OCI-M2 (cell line): ENCODE measurements at regions not wholly inside any gene's neighbourhood (a gene's known extent, or its start where the extent isn't known, plus 50 kb on each side); places are given as distances from the start of the nearest gene placed in this dataset.

Source experiments
- DNase-seq: peaks from one replicate; lab custom pipeline; 2025; ENCODE audit not compliant: unreplicated experiment; lab: John Stamatoyannopoulos, UW

DNA sequence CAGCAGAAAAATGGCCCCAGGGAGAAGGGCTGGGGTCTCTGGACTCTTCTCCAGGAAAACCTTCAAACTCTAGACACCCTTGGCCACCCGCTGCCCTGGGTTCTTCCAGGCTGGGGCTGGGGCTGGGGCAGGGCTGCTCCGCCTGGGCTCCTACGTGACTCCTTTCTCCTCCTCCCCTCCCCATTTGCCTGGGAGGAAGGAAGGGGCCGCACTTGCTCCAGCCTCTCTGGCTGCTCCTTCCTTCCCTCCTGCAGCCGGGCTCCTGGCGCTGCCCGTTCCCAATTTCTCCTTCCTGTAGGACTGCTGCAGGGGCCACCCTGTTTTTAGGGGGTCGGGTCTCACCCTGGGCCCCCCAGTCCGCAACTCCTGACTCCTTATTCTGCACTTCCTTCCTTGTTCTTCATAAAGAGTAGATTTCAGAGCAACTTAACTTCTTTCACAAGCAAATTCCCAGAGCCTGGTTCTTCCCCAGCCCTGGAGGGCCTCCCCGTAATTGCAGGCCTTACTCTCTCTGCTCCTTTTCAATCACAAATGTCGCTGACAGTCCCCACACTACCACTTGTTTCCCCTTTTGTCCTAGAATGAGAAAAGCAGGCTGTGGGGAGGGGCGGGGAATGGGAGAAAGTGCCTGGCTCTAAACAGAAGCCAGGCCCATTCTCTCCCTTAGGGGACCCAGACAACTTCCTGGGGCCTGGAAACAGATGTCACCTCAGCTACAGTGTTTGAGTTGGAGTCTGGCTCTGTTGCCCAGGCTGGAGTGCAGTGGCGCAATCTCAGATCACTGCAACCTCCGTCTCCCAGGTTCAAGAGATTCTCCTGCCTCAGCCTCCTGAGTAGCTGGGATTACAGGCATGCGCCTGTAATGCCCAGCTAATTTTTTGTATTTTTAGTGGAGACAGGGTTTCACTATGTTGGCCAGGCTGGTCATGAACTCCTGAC, 137.8 kb downstream of the ENGASE start:
- no peak for DNase-seq

DNA sequence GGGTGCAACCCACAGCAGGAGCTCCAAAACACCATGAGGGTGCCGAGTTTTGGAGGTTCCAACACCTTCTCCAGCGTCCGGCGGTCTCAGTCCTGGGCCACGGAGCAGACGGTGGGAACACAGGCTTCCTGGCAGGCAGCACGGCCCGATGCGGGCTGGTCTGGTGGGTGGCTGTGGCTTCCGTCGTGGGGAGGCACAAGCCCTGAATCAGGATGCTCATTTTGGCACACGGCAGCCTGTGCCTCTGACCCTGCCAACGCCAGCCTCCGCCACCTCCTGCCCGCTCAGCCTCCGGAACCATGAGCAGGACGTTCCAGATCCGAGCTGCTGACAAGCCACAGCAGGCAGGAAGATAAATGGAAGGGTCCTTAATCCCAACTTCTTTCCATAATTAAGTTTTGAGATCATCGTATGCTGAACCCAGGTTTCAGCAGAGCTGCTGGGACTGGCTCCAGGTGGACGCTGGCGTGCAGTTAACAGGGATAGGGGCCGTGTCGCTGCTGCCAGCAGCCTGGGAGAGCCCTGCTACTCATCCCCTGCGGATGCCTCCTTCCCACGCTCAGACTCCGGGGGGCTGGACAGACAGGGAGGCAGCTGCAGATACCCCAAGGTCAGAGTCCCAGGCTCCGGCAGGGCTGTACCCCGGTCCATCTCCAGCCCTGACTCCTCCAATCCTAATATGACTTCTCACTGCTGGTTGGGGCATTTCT, 136.6 kb downstream of the ENGASE start:
- no peak for DNase-seq

DNA sequence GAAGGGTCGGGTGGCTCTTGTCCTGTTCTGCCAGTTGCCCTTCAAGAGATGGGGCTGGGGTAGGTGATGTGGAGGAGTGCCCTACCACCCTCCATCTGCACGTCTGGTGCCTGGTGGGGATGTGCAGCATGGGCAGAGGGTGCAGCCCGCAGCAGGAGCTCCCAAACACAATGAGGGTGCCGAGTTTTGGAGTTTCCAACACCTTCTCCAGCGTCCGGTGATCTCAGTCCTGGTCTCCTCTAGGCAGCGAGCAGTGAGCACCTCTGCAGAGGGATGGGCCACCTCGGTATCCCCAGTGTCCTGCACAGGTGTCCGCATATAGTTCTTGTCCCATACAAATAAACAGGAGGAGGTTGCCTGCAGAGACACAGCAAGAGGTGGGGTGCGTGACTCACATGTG, 136.0 kb downstream of the ENGASE start:
- DNase-seq: no peak

DNA sequence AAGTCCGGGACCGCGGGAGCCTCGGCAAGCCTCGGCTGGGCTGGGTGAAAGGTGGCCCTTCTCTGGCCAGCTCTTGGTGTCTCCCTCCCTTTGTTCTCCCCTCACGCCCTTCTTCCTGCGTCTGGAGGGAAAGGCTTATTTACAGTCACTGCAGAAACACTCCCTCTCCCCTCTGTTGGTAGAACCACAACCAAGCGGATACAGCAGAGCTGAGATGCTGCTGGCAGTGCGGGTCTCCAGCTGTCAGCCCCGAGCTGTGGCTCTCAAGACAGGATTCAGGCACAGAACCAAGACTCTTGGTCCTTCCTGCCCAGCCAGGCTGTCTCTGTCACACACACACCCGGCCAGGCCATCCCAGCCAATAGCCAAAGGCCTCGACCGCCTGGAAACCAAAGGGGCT, 133.3 kb downstream of the ENGASE start:
- no peak for DNase-seq

DNA sequence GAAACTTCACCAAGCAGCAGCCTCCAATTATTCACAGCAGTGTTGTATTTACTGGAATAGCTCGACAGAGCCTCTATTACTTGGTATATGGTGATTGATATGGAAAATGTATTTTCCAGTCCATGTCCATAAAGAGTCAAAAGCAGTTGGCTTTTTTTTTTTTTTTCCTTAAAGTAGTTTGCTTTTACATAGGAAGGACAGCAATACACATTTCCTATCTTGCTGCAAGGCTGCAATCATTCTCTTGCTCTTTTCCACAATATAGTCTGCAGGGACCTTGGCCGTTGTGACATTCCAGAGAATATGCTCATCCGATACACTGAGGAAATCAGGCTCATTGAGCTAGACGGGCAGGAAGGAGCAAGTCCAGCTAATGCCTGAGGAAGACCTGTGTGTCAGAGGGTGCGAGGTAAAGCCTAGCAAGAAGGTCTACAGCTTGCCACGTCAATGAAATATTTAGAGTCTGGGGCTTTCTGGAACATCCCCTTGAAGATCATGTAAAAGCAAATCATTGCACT, 131.1 kb downstream of the ENGASE start:
- no peak for DNase-seq

DNA sequence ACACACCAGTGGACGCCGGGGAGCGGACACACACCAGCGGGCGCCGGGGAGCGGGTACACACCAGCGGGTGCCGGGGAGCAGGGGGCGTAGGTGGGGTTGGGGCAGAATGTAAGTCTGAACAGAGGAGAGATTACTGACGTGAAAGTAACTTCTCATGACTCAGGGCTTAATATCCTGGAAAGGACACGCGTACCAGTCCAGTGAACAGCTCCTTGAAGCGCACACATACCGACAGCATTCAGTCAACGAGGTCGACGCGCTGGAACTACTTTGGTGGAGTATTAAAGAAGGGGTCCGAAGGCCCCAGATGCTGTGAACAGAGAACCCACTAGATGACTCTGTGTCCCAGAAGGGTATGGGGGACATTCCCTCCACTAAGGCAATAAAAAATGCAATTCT, 129.6 kb downstream of the ENGASE start:
- no peak for DNase-seq

DNA sequence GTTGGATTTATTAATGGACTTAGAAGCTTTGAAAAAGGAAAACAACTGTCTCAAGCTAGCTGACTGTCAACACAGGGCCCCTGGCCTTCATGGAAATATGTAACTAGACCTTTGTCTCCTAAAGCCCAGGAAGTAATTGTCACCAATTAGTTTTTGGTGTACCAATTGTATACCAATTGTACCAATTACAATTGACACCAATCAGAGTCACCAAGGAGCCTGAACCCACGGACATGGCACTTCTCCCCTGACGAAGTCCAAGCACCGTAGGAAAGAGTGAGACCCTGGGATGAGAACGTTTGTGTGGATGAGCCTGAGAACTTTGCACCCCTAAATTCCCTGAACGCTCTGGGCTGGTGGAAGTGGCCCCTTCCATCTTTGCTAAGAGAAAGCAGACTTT, 129.0 kb downstream of the ENGASE start:
- DNase-seq: no peak

DNA sequence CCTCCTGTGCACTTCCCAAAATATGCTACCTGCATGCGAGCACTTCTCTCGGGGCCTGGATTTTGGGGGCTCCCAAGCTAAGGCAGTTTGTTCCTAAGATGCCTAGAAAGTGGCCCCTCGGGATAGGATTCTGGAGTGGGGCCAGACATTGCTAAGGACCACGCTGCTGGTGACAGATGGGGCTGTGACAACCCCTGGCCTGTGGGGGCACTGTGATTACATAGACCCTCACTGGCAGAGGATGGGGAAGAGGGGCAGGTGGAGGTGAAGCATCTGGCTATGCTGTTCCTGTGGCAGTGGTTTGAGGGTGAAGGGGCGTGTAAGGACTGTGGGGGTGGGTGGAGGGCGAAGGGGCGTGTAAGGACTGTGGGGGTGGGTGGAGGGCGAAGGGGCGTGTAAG, 128.4 kb downstream of the ENGASE start:
- no peak for DNase-seq

DNA sequence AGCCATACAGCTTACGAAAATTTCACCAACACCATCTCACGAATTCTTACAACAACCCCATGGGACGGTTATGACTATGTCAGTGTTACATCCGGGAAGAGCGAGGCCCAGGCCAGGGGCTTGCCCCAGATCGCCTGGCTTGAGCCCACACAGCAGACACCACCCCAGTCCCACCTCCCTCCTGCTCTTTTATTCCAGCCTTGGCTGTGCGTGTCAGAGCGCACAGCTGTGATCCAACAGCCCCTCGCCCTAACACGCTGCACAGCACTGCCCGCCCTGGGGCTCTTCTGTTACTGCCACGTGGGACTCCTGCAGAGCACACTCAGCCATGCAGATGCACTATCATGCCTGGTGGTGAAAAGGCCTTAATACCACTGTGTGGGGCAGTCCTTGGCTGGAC, 127.9 kb downstream of the ENGASE start:
- DNase-seq: no peak

DNA sequence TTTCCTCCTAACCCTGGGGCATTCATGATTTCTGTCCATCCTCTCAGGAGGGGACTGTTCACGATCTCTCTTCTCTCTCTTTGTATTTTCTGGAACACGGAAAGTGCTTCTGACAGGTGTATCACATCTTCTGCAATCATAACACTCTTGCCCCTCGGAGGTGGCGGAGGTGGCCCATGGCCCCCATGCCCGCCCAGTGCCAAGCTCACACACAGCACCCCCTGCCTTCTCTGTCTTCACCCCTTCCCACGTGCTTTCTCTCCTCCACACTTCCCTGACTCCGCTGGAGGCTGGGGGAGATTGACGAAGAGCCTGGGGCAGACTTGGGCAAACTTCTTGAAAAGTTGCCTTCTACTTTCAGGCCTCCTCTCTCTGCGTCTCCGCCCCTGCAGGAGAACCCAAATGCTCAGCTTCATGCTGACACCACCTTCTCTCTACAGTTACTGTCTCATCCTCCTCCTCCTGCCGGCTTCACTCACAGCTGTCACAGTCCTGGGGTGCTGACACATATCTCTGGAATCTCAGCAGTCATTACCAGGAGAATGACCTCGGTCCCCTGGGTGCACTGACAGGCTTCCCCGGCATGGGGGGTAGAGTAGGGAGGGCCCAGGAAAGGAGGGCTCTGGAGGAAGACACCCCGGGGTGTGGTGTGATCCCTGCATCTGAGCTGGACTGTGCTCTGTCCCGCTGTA, 127.1 kb downstream of the ENGASE start:
- no peak for DNase-seq

DNA sequence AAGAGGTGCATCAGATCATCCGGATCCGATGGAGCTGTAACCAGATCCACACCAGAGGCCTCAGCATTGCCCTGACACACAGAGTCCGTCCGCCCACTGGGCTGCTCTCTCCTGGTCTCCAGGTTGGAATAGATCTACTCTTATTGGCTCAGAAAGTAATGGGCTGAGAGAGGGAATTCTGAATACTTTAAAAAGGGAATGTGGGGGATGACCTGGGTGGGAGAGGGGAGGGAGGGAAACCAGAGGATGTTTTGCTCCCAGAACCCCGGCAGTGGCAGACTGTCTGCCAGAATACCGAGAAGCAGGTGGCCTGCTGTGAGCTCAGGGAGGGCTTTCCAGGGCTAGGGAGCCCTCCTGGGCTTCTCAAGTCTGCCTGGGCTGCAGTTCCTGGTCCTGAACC, 126.5 kb downstream of the ENGASE start:
- no peak for DNase-seq

DNA sequence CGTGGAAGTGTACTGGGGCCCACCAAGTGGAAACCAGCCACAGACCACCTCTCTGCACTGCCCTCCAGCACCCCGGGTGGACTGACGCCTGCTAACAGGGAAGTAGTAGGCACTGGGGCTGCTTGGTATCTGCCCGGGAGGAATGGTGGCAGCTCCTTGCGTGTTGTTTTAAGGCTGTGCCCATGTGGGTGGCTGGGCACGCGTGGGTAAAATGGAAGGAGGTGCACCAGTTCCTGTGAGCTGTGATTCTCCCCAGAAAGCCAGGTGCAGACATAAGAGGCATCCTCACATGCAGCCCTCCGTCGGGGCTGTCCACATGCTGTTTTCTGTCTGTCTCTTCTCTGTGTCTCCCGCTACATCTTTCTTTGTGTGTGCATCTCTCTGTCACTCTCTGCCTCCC, 122.3 kb downstream of the ENGASE start:
- no peak for DNase-seq

DNA sequence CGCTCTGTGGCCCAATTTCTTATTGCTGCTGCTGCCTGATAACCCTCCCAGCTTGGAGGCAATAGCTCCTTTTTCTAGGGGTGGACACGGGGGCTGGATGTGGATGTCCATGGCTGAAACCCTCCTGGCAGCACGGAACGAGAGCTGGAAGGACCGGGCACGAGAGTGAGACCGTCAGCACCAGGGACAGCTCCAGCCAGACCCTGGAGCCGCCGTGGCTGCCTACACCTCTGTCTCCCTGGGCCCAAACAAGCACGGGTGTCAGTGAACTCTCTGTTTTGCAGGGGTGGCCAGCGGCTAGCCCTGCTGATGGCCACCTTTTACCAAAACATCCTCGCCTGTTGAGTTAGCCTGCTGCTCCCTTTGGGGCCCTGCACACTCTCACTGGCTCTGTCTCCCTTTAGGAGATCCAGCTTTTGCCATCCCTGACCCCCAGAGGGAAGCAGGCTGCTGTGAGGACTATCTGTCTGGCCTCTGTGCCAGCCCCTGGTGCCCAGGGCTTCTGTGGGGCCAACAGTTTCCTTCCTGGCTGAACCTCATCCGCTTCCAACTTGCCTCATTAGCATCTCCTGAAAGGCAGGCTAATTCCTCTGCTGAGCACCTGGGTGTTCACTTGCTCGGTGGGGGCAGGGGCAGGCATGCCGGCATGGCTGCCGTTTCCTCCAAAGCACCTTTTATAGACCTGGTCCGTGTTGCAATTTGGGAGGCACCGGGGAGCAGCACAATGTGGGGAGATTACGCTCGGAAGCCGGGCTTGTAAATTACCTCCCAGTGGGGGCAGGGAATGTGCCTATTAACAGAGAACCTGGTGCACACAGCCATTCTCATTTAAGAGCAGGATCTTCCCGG, 118.1 kb downstream of the ENGASE start:
- DNase-seq: no peak

DNA sequence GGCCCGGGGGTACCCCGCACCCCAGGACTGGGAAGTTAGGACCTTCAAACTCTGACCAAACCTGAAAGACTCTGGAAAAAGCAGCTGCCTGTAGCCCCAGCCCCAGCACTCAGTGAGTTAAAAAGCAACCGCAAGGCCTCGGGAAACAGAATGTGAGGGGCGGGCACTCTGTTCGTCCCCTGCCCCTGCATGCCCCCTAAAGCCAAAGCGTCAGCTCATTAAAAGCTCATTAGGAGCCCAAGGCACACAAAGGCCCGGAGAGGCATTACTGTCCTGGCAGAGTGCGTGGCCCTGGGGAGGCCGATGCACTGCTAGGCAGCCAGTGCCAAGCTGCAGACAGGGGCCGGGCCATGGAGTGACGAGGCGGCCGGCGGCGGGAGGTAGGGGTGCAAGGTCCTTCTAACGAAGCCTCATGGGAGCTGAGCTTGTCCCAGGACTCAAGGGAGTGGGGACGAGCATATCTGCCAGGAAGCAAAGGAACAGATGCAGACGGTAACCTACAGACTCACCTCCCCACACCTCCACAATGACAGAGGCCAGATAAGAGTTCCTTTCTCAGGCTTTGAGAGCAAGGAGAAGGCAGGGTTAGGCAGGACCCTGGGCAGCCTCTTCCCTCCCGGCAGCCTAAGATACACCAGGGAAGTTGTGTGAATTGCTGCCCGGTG, 116.8 kb downstream of the ENGASE start:
- DNase-seq: no peak

DNA sequence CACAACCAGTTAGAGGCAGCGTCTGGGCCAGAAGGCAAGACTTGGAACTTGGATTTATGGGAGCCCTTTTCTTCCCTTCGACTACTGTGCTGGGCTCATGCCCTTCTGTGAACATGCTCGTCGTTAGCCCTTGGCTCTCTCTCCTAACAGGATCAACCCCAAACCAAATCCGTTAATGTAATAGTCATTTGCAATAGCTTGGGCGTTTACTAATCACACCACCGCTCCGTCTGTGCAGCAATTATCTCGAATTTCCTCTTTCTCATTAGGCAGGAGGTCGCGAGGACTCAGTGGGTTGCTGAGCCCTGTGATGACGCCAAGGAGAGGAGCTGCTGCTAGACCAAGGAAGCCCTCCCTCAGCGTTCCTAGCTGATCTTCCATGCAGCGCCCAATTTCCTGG, 114.7 kb downstream of the ENGASE start:
- DNase-seq: no peak

DNA sequence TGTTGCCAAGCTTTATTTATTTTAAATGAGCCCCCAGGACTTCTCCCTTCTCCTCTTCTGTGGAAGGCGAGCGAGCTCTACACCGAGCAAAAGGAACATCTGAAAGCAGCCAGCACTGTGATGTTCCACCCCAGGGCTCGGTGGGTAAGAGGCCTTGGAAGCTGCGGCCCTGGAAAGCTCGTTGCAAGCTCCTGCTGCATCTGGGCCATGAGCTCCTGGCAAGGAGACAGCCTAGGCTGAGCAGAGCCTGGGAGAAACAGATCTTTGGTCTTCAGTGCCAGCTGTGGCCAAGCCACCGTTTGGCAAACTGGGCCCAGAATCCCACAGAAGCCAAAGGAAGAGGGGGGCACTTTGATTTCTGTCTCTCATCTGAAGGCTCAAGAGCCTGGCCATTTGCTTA, 114.1 kb downstream of the ENGASE start:
- no peak for DNase-seq

DNA sequence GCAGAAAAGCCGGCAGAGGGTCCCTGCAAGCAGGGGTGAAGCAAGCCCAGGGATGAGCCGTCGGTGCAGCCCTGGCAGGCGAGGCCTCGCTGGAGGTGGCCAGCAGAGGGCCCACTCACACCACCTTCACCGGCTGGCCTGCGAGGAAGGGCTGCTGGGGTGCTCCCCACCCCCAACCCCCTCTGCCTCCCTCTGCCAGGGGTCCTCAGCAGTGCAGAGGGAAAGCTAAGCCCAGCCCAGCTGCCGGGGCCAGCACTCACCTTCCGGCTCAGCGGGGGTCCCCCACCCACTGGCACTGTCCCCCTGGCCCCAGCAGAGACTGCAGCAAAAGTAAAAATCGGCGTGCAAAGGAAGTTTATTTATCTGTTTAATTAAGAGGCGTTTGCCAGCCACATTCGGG, 113.4 kb downstream of the ENGASE start:
- no peak for DNase-seq

DNA sequence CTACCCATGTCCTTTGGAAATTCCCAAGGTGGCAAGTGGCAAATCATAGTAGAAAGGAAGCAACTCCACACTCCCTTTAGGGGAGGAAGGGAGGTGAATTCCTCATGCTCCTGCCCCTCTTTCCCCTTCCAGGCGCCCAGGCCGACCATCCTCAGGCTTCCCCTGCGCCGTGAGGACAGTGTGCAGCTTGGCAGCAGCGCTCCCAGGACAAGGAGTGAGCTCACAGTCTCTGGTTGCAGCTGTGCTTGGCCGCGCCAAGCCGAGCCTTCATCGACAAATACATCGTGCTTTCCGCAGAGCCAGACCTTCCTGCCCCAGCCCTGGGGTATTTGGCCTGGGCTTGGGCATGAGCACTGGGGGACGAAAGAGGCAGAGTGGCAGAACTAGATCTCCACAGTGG, 112.6 kb downstream of the ENGASE start:
- DNase-seq: no peak

DNA sequence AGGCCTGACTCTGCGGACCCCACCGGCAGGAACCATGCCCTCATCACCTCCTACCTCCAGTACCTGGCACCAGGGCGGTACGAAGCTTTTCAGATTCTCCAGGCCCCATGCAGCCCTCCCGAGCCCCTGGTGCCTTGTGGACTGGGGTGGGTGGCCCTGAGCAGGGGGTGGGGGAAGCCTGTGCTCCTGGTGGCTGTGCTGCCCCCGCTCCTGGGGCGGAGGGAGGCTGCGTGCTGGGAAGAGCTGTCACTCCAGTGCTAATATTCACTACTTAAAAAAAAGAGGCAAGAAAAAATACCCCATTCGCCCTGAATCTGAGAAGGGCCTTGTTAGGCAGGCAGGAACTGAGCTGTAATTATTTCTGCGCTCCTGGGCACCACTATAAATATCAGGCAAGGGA, 111.8 kb downstream of the ENGASE start:
- no peak for DNase-seq

DNA sequence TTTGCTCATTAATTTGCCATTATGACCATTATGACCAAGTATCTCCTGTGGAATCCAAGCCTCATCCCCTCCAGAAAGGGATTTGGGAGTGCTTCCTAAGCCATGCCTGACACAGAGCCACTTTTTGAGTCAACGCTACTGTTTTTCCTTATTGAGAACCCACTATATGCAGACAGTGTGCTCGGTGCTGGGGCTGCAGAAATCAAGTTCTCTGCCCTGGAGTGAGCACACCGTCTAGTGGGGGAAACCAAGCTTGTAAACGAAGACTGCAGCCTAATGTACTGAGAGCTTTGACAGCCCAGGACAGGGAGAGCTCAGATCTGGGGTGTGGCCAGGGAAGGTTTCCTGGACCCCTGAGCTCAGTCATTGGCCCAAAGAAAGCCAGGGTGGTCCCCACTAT, 111.0 kb downstream of the ENGASE start:
- DNase-seq: no peak
